Activated CD8-positive, alpha-beta memory T cell treated with anti-CD3 and anti-CD28 coated beads, Interleukin-2, amount 10 ng/mL, durations not matched to agents 7 days and 5 days (primary cell): ENCODE measurements at regions not wholly inside any gene's neighbourhood (a gene's known extent, or its start where the extent isn't known, plus 50 kb on each side); places are given as distances from the start of the nearest gene placed in this dataset.

Source experiments
- ATAC-seq: fragments of 150-1000 bp; cut with Tn5 transposase; one replicate; pipeline ENCODE4 v1.10.0; 2021; ENCODE audit warnings: moderate library complexity
- CTCF ChIA-PET: fragments of 350-600 bp; sonication (Branson Sonifier 250); formaldehyde crosslinking; loops from one replicate; lab custom pipeline; 2021; ENCODE audit warnings: antibody characterized with exemption; lab: Charles Lee
- DNase-seq: peaks from one replicate; pipeline ENCODE4 v3.0.0-alpha.2; 2020
- H3K27ac Mint-ChIP-seq: one replicate; pipeline ENCODE4 v1.8.0; 2021; ENCODE audit warnings: mild to moderate bottlenecking, mixed read lengths
- H3K27me3 Mint-ChIP-seq: one replicate; pipeline ENCODE4 v1.8.0; 2021; ENCODE audit warnings: mixed read lengths
- H3K36me3 Mint-ChIP-seq: one replicate; pipeline ENCODE4 v1.8.0; 2021; ENCODE audit warnings: mild to moderate bottlenecking, mixed read lengths
- H3K4me1 Mint-ChIP-seq: one replicate; pipeline ENCODE4 v1.8.0; 2021; ENCODE audit warnings: mixed read lengths
- H3K4me3 Mint-ChIP-seq: one replicate; pipeline ENCODE4 v1.8.0; 2021; ENCODE audit warnings: mild to moderate bottlenecking, moderate library complexity, mixed read lengths
- H3K9me3 Mint-ChIP-seq: one replicate; pipeline ENCODE4 v1.8.0; 2022; ENCODE audit warnings: low read depth, mixed read lengths

GRCh38 chr3:152618529-152618928 is 216.4 kb upstream of the P2RY1 start:
- Mint-ChIP-seq H3K4me3 (no peak overlapping the region), H3K9me3 (no peaks in the 10 kb centered on the region), H3K27me3 (peaks cover 7% of the 10 kb centered on the region), H3K27ac (no peak overlapping the region), H3K36me3 (no peaks in the 10 kb centered on the region), H3K4me1 (no peaks in the 10 kb centered on the region)
- DNase-seq (no peak), ATAC-seq (no peak)
- CTCF ChIA-PET = no interaction called here

DNA sequence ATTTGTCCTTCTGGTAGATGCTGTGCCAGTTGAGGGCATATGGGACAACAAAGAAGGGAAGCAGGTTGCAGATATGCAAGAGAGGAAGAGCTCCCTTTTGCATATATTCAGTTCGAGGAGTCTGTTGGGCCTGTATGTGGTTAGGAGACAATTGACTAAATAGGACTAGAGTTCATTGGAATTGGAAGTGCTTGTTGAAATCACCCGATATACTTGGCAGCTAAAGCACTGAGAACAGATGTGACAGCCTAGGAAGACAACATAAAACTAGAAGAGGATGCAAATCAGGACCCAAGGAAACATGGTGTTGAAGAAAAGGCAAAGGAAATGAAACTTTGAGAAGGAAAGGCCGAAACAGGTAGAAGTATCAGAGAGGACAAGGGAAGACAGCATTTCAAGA is 215.2 kb upstream of the P2RY1 start:
- CTCF ChIA-PET = no interaction called here
- ATAC-seq (no peak), DNase-seq (no peak)
- Mint-ChIP-seq H3K27me3 (peaks cover 5% of the 10 kb centered on the region), H3K4me1 (no peaks in the 10 kb centered on the region), H3K9me3 (no peaks in the 10 kb centered on the region), H3K36me3 (no peaks in the 10 kb centered on the region), H3K4me3 (no peak overlapping the region), H3K27ac (no peak overlapping the region)

DNA sequence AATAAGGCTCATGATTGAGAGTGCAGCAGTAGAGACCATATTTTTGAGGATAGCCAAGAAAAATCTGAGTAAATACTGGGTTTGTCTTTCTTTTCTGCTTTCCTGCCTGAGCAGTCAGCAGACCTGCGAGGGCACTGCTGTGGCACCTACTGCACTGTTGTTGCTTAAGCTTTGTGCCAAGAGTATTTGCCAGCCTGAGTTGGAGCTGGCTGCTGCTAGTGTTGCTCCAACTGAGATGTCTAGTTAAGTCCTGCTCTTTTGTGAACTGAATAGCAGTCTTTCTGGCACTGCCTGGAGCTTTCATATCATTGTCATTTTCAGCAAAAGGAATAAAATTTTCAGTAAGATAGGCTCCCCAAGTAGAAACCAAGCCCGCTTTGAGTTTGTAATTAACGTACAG is 214.5 kb upstream of the P2RY1 start:
- CTCF ChIA-PET = interaction anchor here (0.6 kb wide), 1 partner anchor 1194 kb away, joined by 3 read pairs; no protein-coding TSS in a partner anchor
- no peaks in the 10 kb centered on the region for H3K36me3 Mint-ChIP-seq
- H3K9me3 Mint-ChIP-seq = no peaks in the 10 kb centered on the region
- DNase-seq (no peak), ATAC-seq (no peak)
- H3K4me1 Mint-ChIP-seq = no peaks in the 10 kb centered on the region
- no peak overlapping the region for H3K27ac Mint-ChIP-seq
- peaks cover 5% of the 10 kb centered on the region for H3K27me3 Mint-ChIP-seq
- no peak overlapping the region for H3K4me3 Mint-ChIP-seq

DNA sequence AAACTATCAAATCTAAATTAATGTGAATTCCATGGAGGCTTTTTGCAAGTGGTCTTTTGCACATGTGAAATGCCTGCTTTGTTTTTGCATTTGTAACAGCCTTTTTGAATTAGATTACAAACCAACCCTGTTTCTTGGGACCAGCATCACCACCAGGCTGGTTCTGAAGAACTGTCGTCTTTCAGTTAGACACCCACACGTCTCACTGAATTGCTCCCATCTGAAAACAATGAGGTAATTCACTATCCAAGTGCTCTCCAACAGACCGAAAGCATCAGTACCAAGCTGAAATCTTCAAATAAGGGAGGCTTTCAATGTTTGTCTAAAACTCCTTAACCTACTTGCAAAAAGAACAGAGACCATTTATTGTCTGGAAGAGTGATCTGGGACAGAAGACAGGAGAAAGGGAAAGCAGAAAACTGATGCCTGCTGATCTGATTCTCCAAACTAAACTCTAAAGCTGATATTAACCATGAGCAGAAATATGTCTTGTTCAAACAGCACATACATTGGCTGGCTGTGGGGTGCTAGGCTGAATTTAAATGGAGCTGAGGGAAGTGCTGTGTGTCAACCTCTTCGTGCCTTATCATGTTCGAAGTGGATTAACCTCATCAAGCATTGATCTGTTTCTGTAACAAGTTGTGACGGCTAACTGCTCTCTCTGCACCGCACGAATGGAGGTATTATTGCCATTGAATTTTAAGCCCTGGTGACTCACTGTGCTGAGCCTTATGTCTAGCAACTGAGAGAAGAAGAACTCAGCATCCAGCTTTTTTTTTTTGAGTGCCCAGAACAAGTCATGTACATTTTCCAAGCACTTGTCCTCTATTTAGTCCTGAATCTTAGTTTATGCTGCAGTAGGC is 213.7 kb upstream of the P2RY1 start:
- Mint-ChIP-seq H3K9me3 (no peaks in the 10 kb centered on the region), H3K27ac (no peak overlapping the region), H3K4me3 (no peak overlapping the region), H3K4me1 (no peaks in the 10 kb centered on the region), H3K36me3 (no peaks in the 10 kb centered on the region), H3K27me3 (peaks cover 7% of the 10 kb centered on the region)
- DNase-seq (no peak), ATAC-seq (no peak)
- CTCF ChIA-PET = no interaction called here

- Mint-ChIP-seq H3K9me3 (no peaks in the 10 kb centered on the region), H3K4me1 (no peaks in the 10 kb centered on the region), H3K36me3 (no peaks in the 10 kb centered on the region), H3K27ac (no peak overlapping the region), H3K4me3 (no peak overlapping the region), H3K27me3 (peaks cover 10% of the 10 kb centered on the region)
- ATAC-seq (no peak), DNase-seq (no peak)
- CTCF ChIA-PET = no interaction called here
These were observed 212.7 kb upstream of the P2RY1 start for GRCh38 chr3:152621967-152622810.

- H3K27ac Mint-ChIP-seq = no peak overlapping the region
- H3K27me3 Mint-ChIP-seq = peaks cover 10% of the 10 kb centered on the region
- H3K36me3 Mint-ChIP-seq = no peaks in the 10 kb centered on the region
- H3K4me3 Mint-ChIP-seq = no peak overlapping the region
- CTCF ChIA-PET = no interaction called here
- no peaks in the 10 kb centered on the region for H3K4me1 Mint-ChIP-seq
- no peak for DNase-seq
- H3K9me3 Mint-ChIP-seq = no peaks in the 10 kb centered on the region
- no peak for ATAC-seq
These were observed 212.1 kb upstream of the P2RY1 start for GRCh38 chr3:152622811-152623167.

- peaks cover 10% of the 10 kb centered on the region for H3K27me3 Mint-ChIP-seq
- H3K4me1 Mint-ChIP-seq = no peaks in the 10 kb centered on the region
- CTCF ChIA-PET = no interaction called here
- H3K36me3 Mint-ChIP-seq = no peaks in the 10 kb centered on the region
- no peak for DNase-seq
- H3K27ac Mint-ChIP-seq = no peak overlapping the region
- no peaks in the 10 kb centered on the region for H3K9me3 Mint-ChIP-seq
- ATAC-seq = no peak
- H3K4me3 Mint-ChIP-seq = no peak overlapping the region
These were observed 211.5 kb upstream of the P2RY1 start for GRCh38 chr3:152623286-152623911.

GRCh38 chr3:152626226-152626625 is 208.7 kb upstream of the P2RY1 start:
- H3K9me3 Mint-ChIP-seq = no peaks in the 10 kb centered on the region
- no peak overlapping the region for H3K4me3 Mint-ChIP-seq

GRCh38 chr3:152628496-152628895 is 206.4 kb upstream of the P2RY1 start:
- Mint-ChIP-seq H3K4me1 (no peaks in the 10 kb centered on the region), H3K27ac (no peak overlapping the region), H3K9me3 (no peaks in the 10 kb centered on the region), H3K36me3 (no peaks in the 10 kb centered on the region), H3K27me3 (peaks cover 5% of the 10 kb centered on the region), H3K4me3 (no peak overlapping the region)
- CTCF ChIA-PET = no interaction called here
- DNase-seq (no peak), ATAC-seq (no peak)

More at GRCh38 chr3:152626226-152626625, 208.7 kb upstream of the P2RY1 start:
- Mint-ChIP-seq H3K27ac (no peak overlapping the region), H3K36me3 (no peaks in the 10 kb centered on the region), H3K27me3 (peaks cover 7% of the 10 kb centered on the region), H3K4me1 (no peaks in the 10 kb centered on the region)
- ATAC-seq = no peak
- CTCF ChIA-PET = no interaction called here
- no peak for DNase-seq

- H3K9me3 Mint-ChIP-seq = no peaks in the 10 kb centered on the region
- H3K4me3 Mint-ChIP-seq = no peak overlapping the region
- DNase-seq (no peak), ATAC-seq (no peak)
- CTCF ChIA-PET = no interaction called here
- H3K27me3 Mint-ChIP-seq = peaks cover 5% of the 10 kb centered on the region
- H3K27ac Mint-ChIP-seq = no peak overlapping the region
- H3K4me1 Mint-ChIP-seq = no peaks in the 10 kb centered on the region
- no peaks in the 10 kb centered on the region for H3K36me3 Mint-ChIP-seq
These were observed 205.4 kb upstream of the P2RY1 start for GRCh38 chr3:152629363-152630122.

- no peak overlapping the region for H3K27ac Mint-ChIP-seq
- no peaks in the 10 kb centered on the region for H3K4me1 Mint-ChIP-seq
- H3K36me3 Mint-ChIP-seq = no peaks in the 10 kb centered on the region
- H3K4me3 Mint-ChIP-seq = no peak overlapping the region
- DNase-seq = no peak
- no peak for ATAC-seq
- CTCF ChIA-PET = no interaction called here
- H3K9me3 Mint-ChIP-seq = no peaks in the 10 kb centered on the region
- peaks cover 9% of the 10 kb centered on the region for H3K27me3 Mint-ChIP-seq
These were observed 199.5 kb upstream of the P2RY1 start for GRCh38 chr3:152635389-152635788.

- DNase-seq (no peak), ATAC-seq (no peak)
- H3K27me3 Mint-ChIP-seq = peaks cover 9% of the 10 kb centered on the region
- no peaks in the 10 kb centered on the region for H3K36me3 Mint-ChIP-seq
- no peaks in the 10 kb centered on the region for H3K4me1 Mint-ChIP-seq
- H3K27ac Mint-ChIP-seq = no peak overlapping the region
- CTCF ChIA-PET = no interaction called here
- H3K4me3 Mint-ChIP-seq = no peak overlapping the region
- H3K9me3 Mint-ChIP-seq = no peaks in the 10 kb centered on the region
These were observed 198.3 kb upstream of the P2RY1 start for GRCh38 chr3:152636651-152637050.

GRCh38 chr3:152638214-152638613 is 196.7 kb upstream of the P2RY1 start:
- Mint-ChIP-seq H3K4me1 (no peaks in the 10 kb centered on the region), H3K4me3 (no peak overlapping the region), H3K9me3 (no peaks in the 10 kb centered on the region), H3K27ac (no peak overlapping the region), H3K36me3 (no peaks in the 10 kb centered on the region), H3K27me3 (peaks cover 9% of the 10 kb centered on the region)
- DNase-seq (no peak), ATAC-seq (no peak)
- CTCF ChIA-PET = no interaction called here
